ENCODE measurements at regions not wholly inside any gene's neighbourhood (a gene's known extent, or its start where the extent isn't known, plus 50 kb on each side); places are given as distances from the start of the nearest gene placed in this dataset.
A peak's percentile ranks its signal among the peaks of the same experiment; 100 is the strongest.

GRCh38 chr3:99498550-99499234 lies 139.7 kb upstream of the COL8A1 start:
- Histone ChIP-seq H2AFZ (ENCODE audit: low read depth, low read length) (peak overlapping the region; percentile 24), H3K27ac (ENCODE audit: low read depth, low read length) (no peak overlapping the region), H3K4me1 (ENCODE audit: insufficient read depth, low read length) (peaks cover 11% of the 10 kb centered on the region), H3K4me2 (ENCODE audit: low read length) (no peak overlapping the region), H3K36me3 (ENCODE audit: insufficient read depth, low read length) (no peaks in the 10 kb centered on the region), H3K9ac (ENCODE audit: low read length) (no peak overlapping the region), H3K9me3 (ENCODE audit: insufficient read depth, low read depth, low read length) (no peaks in the 10 kb centered on the region), H3K79me2 (ENCODE audit: insufficient read depth, low read length) (no peaks in the 10 kb centered on the region), H3K27me3 (ENCODE audit: insufficient read depth, low read length) (no peaks in the 10 kb centered on the region), H3K4me3 (ENCODE audit: insufficient read depth, low read depth, low read length) (no peak overlapping the region), H4K20me1 (ENCODE audit: insufficient read depth, low read length) (no peaks in the 10 kb centered on the region)
- peaks cover 23% of the 10 kb centered on the region for H3K4me1 Mint-ChIP-seq (ENCODE audit: low read depth, unreplicated experiment)
- DNase-seq (ENCODE audit: low read depth) (no peak), FAIRE-seq (no peak)
- TF ChIP-seq, protein P1, sequence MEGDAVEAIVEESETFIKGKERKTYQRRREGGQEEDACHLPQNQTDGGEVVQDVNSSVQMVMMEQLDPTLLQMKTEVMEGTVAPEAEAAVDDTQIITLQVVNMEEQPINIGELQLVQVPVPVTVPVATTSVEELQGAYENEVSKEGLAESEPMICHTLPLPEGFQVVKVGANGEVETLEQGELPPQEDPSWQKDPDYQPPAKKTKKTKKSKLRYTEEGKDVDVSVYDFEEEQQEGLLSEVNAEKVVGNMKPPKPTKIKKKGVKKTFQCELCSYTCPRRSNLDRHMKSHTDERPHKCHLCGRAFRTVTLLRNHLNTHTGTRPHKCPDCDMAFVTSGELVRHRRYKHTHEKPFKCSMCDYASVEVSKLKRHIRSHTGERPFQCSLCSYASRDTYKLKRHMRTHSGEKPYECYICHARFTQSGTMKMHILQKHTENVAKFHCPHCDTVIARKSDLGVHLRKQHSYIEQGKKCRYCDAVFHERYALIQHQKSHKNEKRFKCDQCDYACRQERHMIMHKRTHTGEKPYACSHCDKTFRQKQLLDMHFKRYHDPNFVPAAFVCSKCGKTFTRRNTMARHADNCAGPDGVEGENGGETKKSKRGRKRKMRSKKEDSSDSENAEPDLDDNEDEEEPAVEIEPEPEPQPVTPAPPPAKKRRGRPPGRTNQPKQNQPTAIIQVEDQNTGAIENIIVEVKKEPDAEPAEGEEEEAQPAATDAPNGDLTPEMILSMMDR (IDR thresholded peaks at IDR 0.05; ENCODE audit: insufficient read depth, low read depth, low read length): no peak
- no peak for TF ChIP-seq EZH2 (IDR thresholded peaks at IDR 0.05; ENCODE audit: insufficient read depth, low read length)
- peaks cover 5% of the 10 kb centered on the region for H3K9me3 Mint-ChIP-seq (ENCODE audit: unreplicated experiment)
- no peaks in the 10 kb centered on the region for H3K27me3 Mint-ChIP-seq (ENCODE audit: low read depth, unreplicated experiment)
- no peak overlapping the region for H3K4me3 Mint-ChIP-seq (ENCODE audit: unreplicated experiment)
- H3K36me3 Mint-ChIP-seq (ENCODE audit: low read depth, unreplicated experiment): no peaks in the 10 kb centered on the region
- H3K27ac Mint-ChIP-seq (ENCODE audit: unreplicated experiment): no peak overlapping the region

- H4K20me1 ChIP-seq (ENCODE audit: insufficient read depth, low read length): no peaks in the 10 kb centered on the region
- H3K27ac ChIP-seq (ENCODE audit: low read depth, low read length): no peak overlapping the region
- Mint-ChIP-seq H3K9me3 (ENCODE audit: unreplicated experiment) (peaks cover 21% of the 10 kb centered on the region), H3K4me3 (ENCODE audit: unreplicated experiment) (no peak overlapping the region), H3K4me1 (ENCODE audit: low read depth, unreplicated experiment) (peaks cover 17% of the 10 kb centered on the region), H3K36me3 (ENCODE audit: low read depth, unreplicated experiment) (no peaks in the 10 kb centered on the region), H3K27ac (ENCODE audit: unreplicated experiment) (no peak overlapping the region), H3K27me3 (ENCODE audit: low read depth, unreplicated experiment) (no peaks in the 10 kb centered on the region)
- H3K4me1 ChIP-seq (ENCODE audit: insufficient read depth, low read length): no peaks in the 10 kb centered on the region
- no peak for DNase-seq (ENCODE audit: low read depth)
- no peaks in the 10 kb centered on the region for H3K79me2 ChIP-seq (ENCODE audit: insufficient read depth, low read length)
- H3K4me2 ChIP-seq (ENCODE audit: low read length): no peak overlapping the region
- H2AFZ ChIP-seq (ENCODE audit: low read depth, low read length): no peak overlapping the region
- no peaks in the 10 kb centered on the region for H3K36me3 ChIP-seq (ENCODE audit: insufficient read depth, low read length)
- H3K9ac ChIP-seq (ENCODE audit: low read length): no peak overlapping the region
- FAIRE-seq: no peak
- H3K9me3 ChIP-seq (ENCODE audit: insufficient read depth, low read depth, low read length): peaks cover 7% of the 10 kb centered on the region
- no peak for TF ChIP-seq EZH2 (IDR thresholded peaks at IDR 0.05; ENCODE audit: insufficient read depth, low read length)
- TF ChIP-seq, protein P1 (IDR thresholded peaks at IDR 0.05; ENCODE audit: insufficient read depth, low read depth, low read length): no peak
- no peaks in the 10 kb centered on the region for H3K27me3 ChIP-seq (ENCODE audit: insufficient read depth, low read length)
- no peak overlapping the region for H3K4me3 ChIP-seq (ENCODE audit: insufficient read depth, low read depth, low read length)
These were observed 150.5 kb upstream of the COL8A1 start for GRCh38 chr3:99487894-99488293.

GRCh38 chr3:99485286-99485685 lies 153.1 kb upstream of the COL8A1 start:
- Histone ChIP-seq H3K4me1 (ENCODE audit: insufficient read depth, low read length) (no peaks in the 10 kb centered on the region), H4K20me1 (ENCODE audit: insufficient read depth, low read length) (no peaks in the 10 kb centered on the region), H2AFZ (ENCODE audit: low read depth, low read length) (no peak overlapping the region), H3K27ac (ENCODE audit: low read depth, low read length) (no peak overlapping the region), H3K36me3 (ENCODE audit: insufficient read depth, low read length) (no peaks in the 10 kb centered on the region), H3K9me3 (ENCODE audit: insufficient read depth, low read depth, low read length) (peaks cover 7% of the 10 kb centered on the region), H3K27me3 (ENCODE audit: insufficient read depth, low read length) (no peaks in the 10 kb centered on the region), H3K79me2 (ENCODE audit: insufficient read depth, low read length) (no peaks in the 10 kb centered on the region), H3K9ac (ENCODE audit: low read length) (no peak overlapping the region), H3K4me2 (ENCODE audit: low read length) (no peak overlapping the region), H3K4me3 (ENCODE audit: insufficient read depth, low read depth, low read length) (no peak overlapping the region)
- DNase-seq (ENCODE audit: low read depth) (no peak), FAIRE-seq (no peak)
- Mint-ChIP-seq H3K27ac (ENCODE audit: unreplicated experiment) (no peak overlapping the region), H3K36me3 (ENCODE audit: low read depth, unreplicated experiment) (no peaks in the 10 kb centered on the region), H3K27me3 (ENCODE audit: low read depth, unreplicated experiment) (no peaks in the 10 kb centered on the region), H3K9me3 (ENCODE audit: unreplicated experiment) (peaks cover 12% of the 10 kb centered on the region), H3K4me1 (ENCODE audit: low read depth, unreplicated experiment) (peaks cover 17% of the 10 kb centered on the region), H3K4me3 (ENCODE audit: unreplicated experiment) (no peak overlapping the region)
- TF ChIP-seq EZH2 (IDR thresholded peaks at IDR 0.05; ENCODE audit: insufficient read depth, low read length): no peak
- TF ChIP-seq, protein P1 (IDR thresholded peaks at IDR 0.05; ENCODE audit: insufficient read depth, low read depth, low read length): no peak
